ENCODE measurements at regions not wholly inside any gene's neighbourhood (a gene's known extent, or its start where the extent isn't known, plus 50 kb on each side); places are given as distances from the start of the nearest gene placed in this dataset.

DNA sequence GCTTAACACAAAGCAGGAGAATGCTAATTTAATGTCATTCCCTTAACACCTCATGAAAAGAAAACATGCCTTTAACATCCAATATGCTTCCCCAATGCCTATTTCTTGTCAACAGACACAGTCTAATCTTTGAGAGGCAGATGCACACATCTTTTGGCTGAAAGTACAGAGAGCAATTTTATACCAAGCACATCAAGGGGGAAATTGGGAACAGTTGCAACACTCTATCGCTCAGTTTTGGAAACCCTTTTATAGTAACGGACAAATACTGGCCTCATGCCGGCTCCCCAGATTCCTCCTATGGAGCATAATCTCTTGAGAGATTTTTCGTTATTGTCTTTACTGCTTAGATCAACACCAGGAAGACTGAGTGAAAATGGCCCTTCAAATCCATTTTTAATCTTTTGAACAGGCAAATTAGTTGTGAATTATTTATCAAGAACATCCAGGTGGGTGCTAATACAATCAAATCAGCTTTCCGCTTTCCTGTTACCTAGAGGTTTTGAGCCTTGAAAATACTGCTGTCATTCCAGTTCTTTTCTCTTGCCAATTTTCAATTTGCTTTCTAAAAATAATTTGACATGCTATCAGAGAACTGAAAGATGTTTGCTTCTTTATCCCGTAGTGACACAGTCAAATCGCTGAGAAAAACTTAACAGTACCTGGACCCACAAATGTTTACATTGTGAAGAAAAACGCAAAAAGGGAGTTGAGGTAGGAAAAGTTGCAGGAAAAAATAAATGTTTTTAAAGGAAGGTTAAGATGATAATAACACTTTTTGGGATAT, 60.7 kb upstream of the CAND1 start:
- Histone ChIP-seq H3K4me1 (no peaks in the 10 kb centered on the region), H3K27ac (no peak overlapping the region), H3K27me3 (no peaks in the 10 kb centered on the region), H3K36me3 (no peaks in the 10 kb centered on the region), H3K9me3 (no peaks in the 10 kb centered on the region), H3K4me3 (no peak overlapping the region)
- intact Hi-C loops (cut with DNase I; ENCODE audit: low total_unique reads): no loop called here
- no peak for DNase-seq
- in situ Hi-C loops (cut with MboI; ENCODE audit: low pct_ligation_motif_present in 1 of 4, low pct_unique_long_range_greater_than_20kb in 1 of 4, low sequenced_read_pairs in 3 of 4): no loop called here
- 82 to 84% methylated on average over 8 of the region's 8 CpGs for WGBS, 2 donors (ENCODE audit: low coverage in 1 of 2)
- TF ChIP-seq POLR2A (IDR thresholded peaks at IDR 0.05) (no peak), EP300 (IDR thresholded peaks at IDR 0.05; ENCODE audit: low read depth) (no peak), POLR2AphosphoS5 (IDR thresholded peaks at IDR 0.05) (no peak)
- TF ChIP-seq, protein P1, sequence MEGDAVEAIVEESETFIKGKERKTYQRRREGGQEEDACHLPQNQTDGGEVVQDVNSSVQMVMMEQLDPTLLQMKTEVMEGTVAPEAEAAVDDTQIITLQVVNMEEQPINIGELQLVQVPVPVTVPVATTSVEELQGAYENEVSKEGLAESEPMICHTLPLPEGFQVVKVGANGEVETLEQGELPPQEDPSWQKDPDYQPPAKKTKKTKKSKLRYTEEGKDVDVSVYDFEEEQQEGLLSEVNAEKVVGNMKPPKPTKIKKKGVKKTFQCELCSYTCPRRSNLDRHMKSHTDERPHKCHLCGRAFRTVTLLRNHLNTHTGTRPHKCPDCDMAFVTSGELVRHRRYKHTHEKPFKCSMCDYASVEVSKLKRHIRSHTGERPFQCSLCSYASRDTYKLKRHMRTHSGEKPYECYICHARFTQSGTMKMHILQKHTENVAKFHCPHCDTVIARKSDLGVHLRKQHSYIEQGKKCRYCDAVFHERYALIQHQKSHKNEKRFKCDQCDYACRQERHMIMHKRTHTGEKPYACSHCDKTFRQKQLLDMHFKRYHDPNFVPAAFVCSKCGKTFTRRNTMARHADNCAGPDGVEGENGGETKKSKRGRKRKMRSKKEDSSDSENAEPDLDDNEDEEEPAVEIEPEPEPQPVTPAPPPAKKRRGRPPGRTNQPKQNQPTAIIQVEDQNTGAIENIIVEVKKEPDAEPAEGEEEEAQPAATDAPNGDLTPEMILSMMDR (IDR thresholded peaks at IDR 0.05): no peak

DNA sequence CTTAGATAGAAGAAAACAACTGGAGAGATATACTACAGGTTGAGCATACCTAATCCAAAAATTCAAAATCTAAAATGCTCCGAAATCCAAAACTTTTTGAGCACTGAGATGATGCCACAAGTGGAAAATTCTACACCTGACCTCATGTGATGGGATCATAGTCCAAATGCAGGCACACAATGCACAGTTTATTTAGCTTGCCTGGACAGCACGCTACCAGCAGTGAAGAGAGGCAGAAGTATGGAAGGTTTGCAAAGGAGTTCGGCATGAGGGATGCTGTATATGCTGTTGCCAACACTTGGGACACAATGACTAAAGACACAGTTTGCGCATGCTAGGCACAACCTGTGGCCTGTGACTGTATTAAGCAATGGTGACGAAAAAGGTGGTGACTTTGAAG, 58.1 kb upstream of the CAND1 start:
- no peaks in the 10 kb centered on the region for H3K27me3 ChIP-seq
- no peak for DNase-seq
- no peaks in the 10 kb centered on the region for H3K36me3 ChIP-seq
- intact Hi-C loops (cut with DNase I; ENCODE audit: low total_unique reads) (no loop called here), in situ Hi-C loops (cut with MboI; ENCODE audit: low pct_ligation_motif_present in 1 of 4, low pct_unique_long_range_greater_than_20kb in 1 of 4, low sequenced_read_pairs in 3 of 4) (no loop called here)
- no peaks in the 10 kb centered on the region for H3K4me1 ChIP-seq
- H3K27ac ChIP-seq: no peak overlapping the region
- no peak for TF ChIP-seq EP300 (IDR thresholded peaks at IDR 0.05; ENCODE audit: low read depth)
- TF ChIP-seq, protein P1 (IDR thresholded peaks at IDR 0.05): no peak
- TF ChIP-seq POLR2AphosphoS5 (IDR thresholded peaks at IDR 0.05): no peak
- 68 to 75% methylated on average over 5 of the region's 5 CpGs for WGBS, 2 donors (ENCODE audit: low coverage in 1 of 2)
- no peaks in the 10 kb centered on the region for H3K9me3 ChIP-seq
- H3K4me3 ChIP-seq: no peak overlapping the region

DNA sequence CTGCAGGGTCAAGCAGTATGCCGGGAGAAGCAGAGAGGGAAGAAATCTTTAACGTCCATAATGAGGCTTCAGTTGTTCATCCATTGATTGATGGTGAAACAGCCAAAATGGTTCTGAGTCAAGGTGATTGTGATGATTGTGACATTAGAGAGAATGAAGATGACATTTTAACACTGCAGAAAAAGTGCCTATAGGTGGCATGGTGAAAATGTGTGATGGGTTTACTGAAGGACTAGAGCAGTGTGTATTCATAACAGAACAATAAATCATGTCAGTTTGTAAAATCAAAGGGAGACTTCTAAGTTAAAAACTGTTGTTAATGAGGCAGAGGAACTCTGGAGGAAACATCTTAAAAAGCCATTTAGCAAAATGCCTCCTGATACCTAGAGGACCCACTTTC, 57.7 kb upstream of the CAND1 start:
- TF ChIP-seq EP300 (IDR thresholded peaks at IDR 0.05; ENCODE audit: low read depth) (no peak), POLR2A (IDR thresholded peaks at IDR 0.05) (no peak), POLR2AphosphoS5 (IDR thresholded peaks at IDR 0.05) (no peak)
- TF ChIP-seq, protein P1 (IDR thresholded peaks at IDR 0.05): no peak
- no peak overlapping the region for H3K27ac ChIP-seq
- intact Hi-C loops (cut with DNase I; ENCODE audit: low total_unique reads): no loop called here
- H3K27me3 ChIP-seq: no peaks in the 10 kb centered on the region
- no peaks in the 10 kb centered on the region for H3K36me3 ChIP-seq
- H3K9me3 ChIP-seq: no peaks in the 10 kb centered on the region
- no peak for DNase-seq
- H3K4me1 ChIP-seq: no peaks in the 10 kb centered on the region
- no peak overlapping the region for H3K4me3 ChIP-seq
- in situ Hi-C loops (cut with MboI; ENCODE audit: low pct_ligation_motif_present in 1 of 4, low pct_unique_long_range_greater_than_20kb in 1 of 4, low sequenced_read_pairs in 3 of 4): no loop called here
- WGBS, 2 donors (ENCODE audit: low coverage in 1 of 2): 63 to 74% methylated on average over 2 of the region's 2 CpGs

- no peaks in the 10 kb centered on the region for H3K36me3 ChIP-seq
- H3K9me3 ChIP-seq: no peaks in the 10 kb centered on the region
- H3K4me1 ChIP-seq: no peaks in the 10 kb centered on the region
- H3K27ac ChIP-seq: no peak overlapping the region
- WGBS, 2 donors (ENCODE audit: low coverage in 1 of 2): 77 to 81% methylated on average over 3 to 6 of the region's 6 CpGs
- in situ Hi-C loops (cut with MboI; ENCODE audit: low pct_ligation_motif_present in 1 of 4, low pct_unique_long_range_greater_than_20kb in 1 of 4, low sequenced_read_pairs in 3 of 4): no loop called here
- intact Hi-C loops (cut with DNase I; ENCODE audit: low total_unique reads): no loop called here
- no peak for DNase-seq
- TF ChIP-seq POLR2AphosphoS5 (IDR thresholded peaks at IDR 0.05): no peak
- TF ChIP-seq POLR2A (IDR thresholded peaks at IDR 0.05): no peak
- no peak for TF ChIP-seq EP300 (IDR thresholded peaks at IDR 0.05; ENCODE audit: low read depth)
- TF ChIP-seq, protein P1 (IDR thresholded peaks at IDR 0.05): no peak
- H3K27me3 ChIP-seq: no peaks in the 10 kb centered on the region
- no peak overlapping the region for H3K4me3 ChIP-seq
These were observed 51.5 kb upstream of the CAND1 start for GRCh38 chr12:67217647-67218046.

Small RNA genes lying in the stretch of these regions (small RNA-seq; reads per million reads assigned to genes)
- 0 reads per million in 4 donors for gene AC073530.2

All from transverse colon (tissue), 4 donors.